GM12873 (cell line): ENCODE measurements at regions not wholly inside any gene's neighbourhood (a gene's known extent, or its start where the extent isn't known, plus 50 kb on each side); places are given as distances from the start of the nearest gene placed in this dataset.

Experiments
- TF ChIP-seq, protein P1 (sequence below): IDR thresholded peaks from 2 replicates; pipeline ENCODE4 v1.5.1; 2012; ENCODE audit warnings: low read depth, mild to moderate bottlenecking, moderate library complexity, low read length, control low read depth; ENCODE audit not compliant: insufficient read depth; ENCODE audit errors: missing control alignments

DNA sequence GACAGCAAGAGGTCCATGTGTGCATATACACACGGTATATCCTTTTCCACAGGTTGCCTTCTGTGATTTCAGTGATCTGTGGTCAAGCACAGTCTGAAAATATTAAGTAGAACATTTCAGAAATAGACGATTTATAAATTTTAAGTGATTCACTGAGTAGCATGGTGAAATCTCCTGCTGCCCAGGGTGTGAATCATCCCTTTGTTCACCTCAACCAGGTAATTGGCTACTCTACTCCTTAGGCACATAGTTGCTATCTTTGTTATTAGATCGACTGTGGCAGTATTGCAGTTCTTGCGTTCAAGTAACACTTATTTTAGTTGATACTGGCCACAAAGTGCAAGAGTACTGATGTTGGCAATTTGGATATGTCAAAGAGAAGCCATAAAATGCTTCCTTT is 1421.7 kb downstream of the GRIK2 start:
- TF ChIP-seq, protein P1, sequence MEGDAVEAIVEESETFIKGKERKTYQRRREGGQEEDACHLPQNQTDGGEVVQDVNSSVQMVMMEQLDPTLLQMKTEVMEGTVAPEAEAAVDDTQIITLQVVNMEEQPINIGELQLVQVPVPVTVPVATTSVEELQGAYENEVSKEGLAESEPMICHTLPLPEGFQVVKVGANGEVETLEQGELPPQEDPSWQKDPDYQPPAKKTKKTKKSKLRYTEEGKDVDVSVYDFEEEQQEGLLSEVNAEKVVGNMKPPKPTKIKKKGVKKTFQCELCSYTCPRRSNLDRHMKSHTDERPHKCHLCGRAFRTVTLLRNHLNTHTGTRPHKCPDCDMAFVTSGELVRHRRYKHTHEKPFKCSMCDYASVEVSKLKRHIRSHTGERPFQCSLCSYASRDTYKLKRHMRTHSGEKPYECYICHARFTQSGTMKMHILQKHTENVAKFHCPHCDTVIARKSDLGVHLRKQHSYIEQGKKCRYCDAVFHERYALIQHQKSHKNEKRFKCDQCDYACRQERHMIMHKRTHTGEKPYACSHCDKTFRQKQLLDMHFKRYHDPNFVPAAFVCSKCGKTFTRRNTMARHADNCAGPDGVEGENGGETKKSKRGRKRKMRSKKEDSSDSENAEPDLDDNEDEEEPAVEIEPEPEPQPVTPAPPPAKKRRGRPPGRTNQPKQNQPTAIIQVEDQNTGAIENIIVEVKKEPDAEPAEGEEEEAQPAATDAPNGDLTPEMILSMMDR = no peak

GRCh38 chr6:102813489-102814275 is 1420.2 kb downstream of the GRIK2 start:
- TF ChIP-seq, protein P1 = no peak

DNA sequence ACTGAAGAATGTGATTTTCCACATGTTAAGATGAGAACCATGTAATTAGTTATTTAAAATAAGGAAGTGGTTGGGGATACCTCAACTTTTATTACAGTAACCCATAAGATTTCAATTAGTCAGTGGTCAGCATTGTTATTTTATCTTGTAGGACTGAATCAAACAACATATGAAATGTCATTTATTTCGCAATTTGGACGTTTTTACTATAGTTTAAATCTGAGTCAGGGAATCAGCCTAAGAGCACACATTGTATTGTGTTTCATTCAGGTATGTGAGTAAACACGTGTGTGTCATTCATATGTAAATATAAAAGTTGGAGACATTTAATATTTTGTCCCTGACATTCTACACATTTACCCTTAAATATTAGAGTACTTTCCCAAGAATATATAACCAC is 1418.7 kb downstream of the GRIK2 start:
- TF ChIP-seq, protein P1 = no peak

- TF ChIP-seq, protein P1 = no peak
These were observed 1405.5 kb downstream of the GRIK2 start for GRCh38 chr6:102799051-102799450.

- TF ChIP-seq, protein P1 = no peak
These were observed 1405.1 kb downstream of the GRIK2 start for GRCh38 chr6:102798636-102799035.

DNA sequence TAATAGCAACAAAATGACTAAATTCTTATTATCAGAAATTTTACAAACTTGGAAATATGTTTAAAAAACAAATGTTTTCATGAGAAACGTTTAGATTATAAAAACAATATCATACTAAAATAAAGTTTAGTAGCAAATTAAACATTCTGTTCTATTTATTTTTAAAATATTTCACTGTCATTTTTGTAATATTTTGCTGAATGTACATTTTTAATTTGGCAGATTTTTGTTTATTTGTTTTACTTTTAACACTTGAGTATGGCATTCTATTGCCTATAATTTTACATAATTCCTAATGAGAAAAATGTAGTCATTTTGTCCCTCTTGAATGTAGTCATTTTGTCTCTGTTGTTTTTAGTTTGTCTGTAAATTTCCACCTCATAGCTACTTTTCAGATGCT is 1400.2 kb downstream of the GRIK2 start:
- TF ChIP-seq, protein P1 = no peak

- TF ChIP-seq, protein P1 = no peak
These were observed 1380.8 kb downstream of the GRIK2 start for GRCh38 chr6:102774326-102774725.
